ENCODE measurements at regions not wholly inside any gene's neighbourhood (a gene's known extent, or its start where the extent isn't known, plus 50 kb on each side); places are given as distances from the start of the nearest gene placed in this dataset.

DNA sequence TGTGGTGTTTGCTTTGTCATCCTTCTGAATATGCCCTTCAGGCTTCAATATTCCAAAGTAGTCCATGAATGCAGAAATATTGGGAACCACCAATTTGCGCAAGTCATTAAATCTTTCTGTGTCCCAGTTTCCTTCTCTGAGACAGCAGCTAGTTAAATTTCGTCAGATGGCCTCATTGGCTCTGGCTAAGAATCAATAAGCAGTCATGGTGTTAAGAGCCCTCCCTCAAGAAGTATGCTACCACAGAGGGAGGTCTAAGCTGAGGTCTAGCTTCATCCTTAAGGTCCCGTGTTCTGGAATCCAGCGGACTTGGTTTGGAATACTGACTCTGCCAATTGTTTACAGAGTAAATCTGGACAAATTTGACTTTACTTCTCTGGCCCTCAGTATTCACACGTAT is 59.1 kb upstream of the C5orf58 start:
- Histone ChIP-seq H3K4me2 (ENCODE audit: insufficient read depth, low read length) (no peak overlapping the region), H2AFZ (ENCODE audit: low read depth, low read length) (no peak overlapping the region), H3K4me3 (ENCODE audit: low read depth in 1 of 2, low read length in 2 of 2) (no peak overlapping the region), H3K9me3 (ENCODE audit: insufficient read depth, low read length, severe bottlenecking) (no peaks in the 10 kb centered on the region), H3K79me2 (ENCODE audit: insufficient read depth, low read length) (no peaks in the 10 kb centered on the region), H3K27me3 (ENCODE audit: insufficient read depth, low read length, poor library complexity) (no peaks in the 10 kb centered on the region), H4K20me1 (ENCODE audit: insufficient read depth, low read length) (no peaks in the 10 kb centered on the region), H3K9ac (ENCODE audit: low read depth, low read length) (no peak overlapping the region), H3K36me3 (ENCODE audit: insufficient read depth, low read length) (no peaks in the 10 kb centered on the region), H3K27ac (ENCODE audit: low read length) (no peak overlapping the region), H3K4me1 (ENCODE audit: insufficient read depth, low read length) (no peaks in the 10 kb centered on the region)
- ATAC-seq (ENCODE audit: insufficient read depth, low read depth), result no peak
- DNase-seq, result no peak
- TF ChIP-seq EZH2 (IDR thresholded peaks at IDR 0.05; ENCODE audit: borderline replicate concordance, low read depth, low read length, severe bottlenecking), result no peak
- TF ChIP-seq, protein P1, sequence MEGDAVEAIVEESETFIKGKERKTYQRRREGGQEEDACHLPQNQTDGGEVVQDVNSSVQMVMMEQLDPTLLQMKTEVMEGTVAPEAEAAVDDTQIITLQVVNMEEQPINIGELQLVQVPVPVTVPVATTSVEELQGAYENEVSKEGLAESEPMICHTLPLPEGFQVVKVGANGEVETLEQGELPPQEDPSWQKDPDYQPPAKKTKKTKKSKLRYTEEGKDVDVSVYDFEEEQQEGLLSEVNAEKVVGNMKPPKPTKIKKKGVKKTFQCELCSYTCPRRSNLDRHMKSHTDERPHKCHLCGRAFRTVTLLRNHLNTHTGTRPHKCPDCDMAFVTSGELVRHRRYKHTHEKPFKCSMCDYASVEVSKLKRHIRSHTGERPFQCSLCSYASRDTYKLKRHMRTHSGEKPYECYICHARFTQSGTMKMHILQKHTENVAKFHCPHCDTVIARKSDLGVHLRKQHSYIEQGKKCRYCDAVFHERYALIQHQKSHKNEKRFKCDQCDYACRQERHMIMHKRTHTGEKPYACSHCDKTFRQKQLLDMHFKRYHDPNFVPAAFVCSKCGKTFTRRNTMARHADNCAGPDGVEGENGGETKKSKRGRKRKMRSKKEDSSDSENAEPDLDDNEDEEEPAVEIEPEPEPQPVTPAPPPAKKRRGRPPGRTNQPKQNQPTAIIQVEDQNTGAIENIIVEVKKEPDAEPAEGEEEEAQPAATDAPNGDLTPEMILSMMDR (IDR thresholded peaks at IDR 0.05; ENCODE audit: borderline replicate concordance, extremely low read depth, low read length, poor library complexity, severe bottlenecking), result no peak

DNA sequence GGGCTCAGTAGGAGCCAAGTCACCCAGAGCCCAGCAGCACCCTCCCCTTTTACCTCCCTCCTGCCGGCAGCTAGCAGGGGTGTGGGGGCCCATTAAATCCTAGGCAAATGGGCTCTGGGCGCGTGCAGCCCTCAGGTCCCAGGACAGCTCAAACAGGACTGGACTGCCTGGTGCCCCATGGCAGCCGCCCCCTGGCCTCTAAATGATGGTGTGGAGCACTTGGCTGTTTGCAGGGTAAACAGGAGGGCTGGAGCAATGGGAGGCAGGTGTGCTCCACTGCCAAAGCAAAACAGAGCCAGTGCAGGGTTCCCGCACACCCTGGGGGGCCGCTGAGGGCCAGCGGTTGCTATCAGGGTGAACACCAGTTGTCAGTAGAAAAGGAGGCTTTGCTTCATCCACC is 55.9 kb upstream of the C5orf58 start:
- Histone ChIP-seq H3K9me3 (ENCODE audit: insufficient read depth, low read length, severe bottlenecking) (no peaks in the 10 kb centered on the region), H3K27ac (ENCODE audit: low read length) (no peak overlapping the region)

DNA sequence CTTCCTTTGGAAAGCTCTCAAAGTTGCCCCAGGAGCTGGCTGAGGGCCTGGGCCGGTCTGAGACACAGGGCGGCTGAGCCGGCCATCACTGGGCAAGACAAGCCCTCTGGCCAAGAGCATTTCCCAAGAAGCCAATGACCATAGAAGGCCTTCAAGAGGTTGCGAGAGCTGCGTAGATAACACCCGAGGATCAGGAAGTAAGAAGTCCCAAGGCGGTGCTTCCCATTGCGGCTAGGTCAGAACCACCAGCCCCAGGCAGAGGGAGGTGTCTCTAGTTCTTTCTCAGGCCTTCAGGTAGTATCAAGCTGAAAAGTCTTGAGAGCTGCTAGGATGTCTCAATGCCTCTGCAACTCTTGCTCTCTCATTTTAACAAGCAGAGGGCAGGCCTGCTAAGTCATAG is 54.0 kb upstream of the C5orf58 start:
- Histone ChIP-seq H3K4me1 (ENCODE audit: insufficient read depth, low read length) (no peaks in the 10 kb centered on the region), H3K27ac (ENCODE audit: low read length) (no peak overlapping the region), H4K20me1 (ENCODE audit: insufficient read depth, low read length) (no peaks in the 10 kb centered on the region), H3K9me3 (ENCODE audit: insufficient read depth, low read length, severe bottlenecking) (no peaks in the 10 kb centered on the region), H3K9ac (ENCODE audit: low read depth, low read length) (no peak overlapping the region), H3K27me3 (ENCODE audit: insufficient read depth, low read length, poor library complexity) (no peaks in the 10 kb centered on the region), H3K4me3 (ENCODE audit: low read depth in 1 of 2, low read length in 2 of 2) (no peak overlapping the region), H2AFZ (ENCODE audit: low read depth, low read length) (no peak overlapping the region), H3K4me2 (ENCODE audit: insufficient read depth, low read length) (no peak overlapping the region), H3K79me2 (ENCODE audit: insufficient read depth, low read length) (no peaks in the 10 kb centered on the region), H3K36me3 (ENCODE audit: insufficient read depth, low read length) (no peaks in the 10 kb centered on the region)
- DNase-seq (no peak), ATAC-seq (ENCODE audit: insufficient read depth, low read depth) (no peak)
- TF ChIP-seq EZH2 (IDR thresholded peaks at IDR 0.05; ENCODE audit: borderline replicate concordance, low read depth, low read length, severe bottlenecking), result no peak
- TF ChIP-seq, protein P1 (IDR thresholded peaks at IDR 0.05; ENCODE audit: borderline replicate concordance, extremely low read depth, low read length, poor library complexity, severe bottlenecking), result no peak

More for the DNA sequence above, 55.9 kb upstream of the C5orf58 start:
- no peak for ATAC-seq (ENCODE audit: insufficient read depth, low read depth)
- H3K79me2 ChIP-seq (ENCODE audit: insufficient read depth, low read length), result no peaks in the 10 kb centered on the region
- no peaks in the 10 kb centered on the region for H3K36me3 ChIP-seq (ENCODE audit: insufficient read depth, low read length)
- H3K4me1 ChIP-seq (ENCODE audit: insufficient read depth, low read length), result no peaks in the 10 kb centered on the region
- no peak overlapping the region for H3K4me3 ChIP-seq (ENCODE audit: low read depth in 1 of 2, low read length in 2 of 2)
- TF ChIP-seq, protein P1 (IDR thresholded peaks at IDR 0.05; ENCODE audit: borderline replicate concordance, extremely low read depth, low read length, poor library complexity, severe bottlenecking), result no peak
- TF ChIP-seq EZH2 (IDR thresholded peaks at IDR 0.05; ENCODE audit: borderline replicate concordance, low read depth, low read length, severe bottlenecking), result no peak
- H3K4me2 ChIP-seq (ENCODE audit: insufficient read depth, low read length), result no peak overlapping the region
- H2AFZ ChIP-seq (ENCODE audit: low read depth, low read length), result no peak overlapping the region
- H3K27me3 ChIP-seq (ENCODE audit: insufficient read depth, low read length, poor library complexity), result no peaks in the 10 kb centered on the region
- DNase-seq, result no peak
- H4K20me1 ChIP-seq (ENCODE audit: insufficient read depth, low read length), result no peaks in the 10 kb centered on the region
- H3K9ac ChIP-seq (ENCODE audit: low read depth, low read length), result no peak overlapping the region

DNA sequence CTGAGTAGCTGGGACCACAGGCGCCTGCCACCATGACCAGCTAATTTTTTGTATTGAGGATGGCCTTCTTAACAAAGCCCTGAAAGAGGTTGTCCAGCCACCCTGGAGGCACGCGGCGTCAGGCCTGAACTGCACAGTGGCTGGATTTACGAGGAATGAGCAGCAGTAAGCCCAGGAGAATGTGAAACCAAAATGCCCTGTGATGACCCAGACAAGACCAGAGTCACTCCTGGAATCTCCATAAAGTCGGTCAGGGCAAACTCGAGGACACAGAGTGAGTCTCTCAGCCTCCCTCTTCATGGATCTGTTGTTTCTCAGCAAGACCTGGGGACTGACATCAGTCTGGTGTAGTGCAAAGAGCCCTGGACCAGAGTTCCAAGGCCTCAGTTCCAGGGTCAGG is 53.2 kb upstream of the C5orf58 start:
- no peaks in the 10 kb centered on the region for H4K20me1 ChIP-seq (ENCODE audit: insufficient read depth, low read length)
- H3K36me3 ChIP-seq (ENCODE audit: insufficient read depth, low read length), result no peaks in the 10 kb centered on the region
- no peaks in the 10 kb centered on the region for H3K79me2 ChIP-seq (ENCODE audit: insufficient read depth, low read length)
- no peaks in the 10 kb centered on the region for H3K4me1 ChIP-seq (ENCODE audit: insufficient read depth, low read length)
- no peak overlapping the region for H2AFZ ChIP-seq (ENCODE audit: low read depth, low read length)
- no peak overlapping the region for H3K4me3 ChIP-seq (ENCODE audit: low read depth in 1 of 2, low read length in 2 of 2)
- ATAC-seq (ENCODE audit: insufficient read depth, low read depth) (no peak), DNase-seq (no peak)
- no peak overlapping the region for H3K4me2 ChIP-seq (ENCODE audit: insufficient read depth, low read length)
- no peaks in the 10 kb centered on the region for H3K27me3 ChIP-seq (ENCODE audit: insufficient read depth, low read length, poor library complexity)
- TF ChIP-seq, protein P1 (IDR thresholded peaks at IDR 0.05; ENCODE audit: borderline replicate concordance, extremely low read depth, low read length, poor library complexity, severe bottlenecking), result no peak
- TF ChIP-seq EZH2 (IDR thresholded peaks at IDR 0.05; ENCODE audit: borderline replicate concordance, low read depth, low read length, severe bottlenecking), result no peak
- no peak overlapping the region for H3K9ac ChIP-seq (ENCODE audit: low read depth, low read length)
- H3K27ac ChIP-seq (ENCODE audit: low read length), result no peak overlapping the region
- H3K9me3 ChIP-seq (ENCODE audit: insufficient read depth, low read length, severe bottlenecking), result no peaks in the 10 kb centered on the region
